Astrocyte (in vitro differentiated cells and primary cell): ENCODE measurements at regions not wholly inside any gene's neighbourhood (a gene's known extent, or its start where the extent isn't known, plus 50 kb on each side); places are given as distances from the start of the nearest gene placed in this dataset.
"Not testable (repeated sequence)": the region's sequence is repeated elsewhere in the genome, so short reads cannot be mapped to it uniquely, and the experiment has no call there.

Experiments used
- DNase-seq: peaks from one replicate; pipeline ENCODE4 v3.0.0-alpha.2; 2010; ENCODE audit warnings: low read depth
- FAIRE-seq: peaks from 2 replicates; lab custom pipeline; 2011; peaks lifted over from hg19 to GRCh38; lab: Jason Lieb, UNC
- H2AFZ ChIP-seq: 2 replicates; pipeline ENCODE4 v1.6.0; 2012; ENCODE audit warnings: low read depth, low read length, inconsistent platforms
- H3K27ac ChIP-seq: 2 replicates; pipeline ENCODE4 v1.5.1; 2011; ENCODE audit warnings: low read depth, low read length, inconsistent platforms
- H3K27me3 ChIP-seq: 2 replicates; pipeline ENCODE4 v1.6.0; 2011; ENCODE audit warnings: low read length, inconsistent platforms; ENCODE audit not compliant: insufficient read depth
- H3K36me3 ChIP-seq: 2 replicates; pipeline ENCODE4 v1.5.1; 2011; ENCODE audit warnings: low read length, inconsistent platforms; ENCODE audit not compliant: insufficient read depth
- H3K4me1 ChIP-seq: 2 replicates; pipeline ENCODE4 v1.5.1; 2011; ENCODE audit warnings: low read length, inconsistent platforms; ENCODE audit not compliant: insufficient read depth
- H3K4me2 ChIP-seq: 2 replicates; pipeline ENCODE4 v1.6.0; 2012; ENCODE audit warnings: low read length, inconsistent platforms
- H3K4me3 ChIP-seq: 2 replicates; pipeline ENCODE4 v1.5.1; 2011; ENCODE audit warnings: low read depth, mild to moderate bottlenecking, low read length, inconsistent platforms; ENCODE audit not compliant: insufficient read depth
- H3K79me2 ChIP-seq: 2 replicates; pipeline ENCODE4 v1.6.0; 2012; ENCODE audit warnings: mild to moderate bottlenecking, low read length, inconsistent platforms; ENCODE audit not compliant: insufficient read depth
- H3K9ac ChIP-seq: 2 replicates; pipeline ENCODE4 v1.6.0; 2012; ENCODE audit warnings: mild to moderate bottlenecking, low read length, inconsistent platforms
- H3K9me3 ChIP-seq: 2 replicates; pipeline ENCODE4 v1.5.1; 2012; ENCODE audit warnings: low read depth, mild to moderate bottlenecking, low read length, inconsistent platforms; ENCODE audit not compliant: insufficient read depth
- H4K20me1 ChIP-seq: 2 replicates; pipeline ENCODE4 v1.6.0; 2012; ENCODE audit warnings: low read length, inconsistent platforms; ENCODE audit not compliant: insufficient read depth
- H3K27ac Mint-ChIP-seq: one replicate; pipeline ENCODE4 v1.8.0; 2021; ENCODE audit warnings: mild to moderate bottlenecking, mixed read lengths; ENCODE audit not compliant: unreplicated experiment
- H3K27me3 Mint-ChIP-seq: one replicate; pipeline ENCODE4 v1.8.0; 2021; ENCODE audit warnings: low read depth, mixed read lengths; ENCODE audit not compliant: unreplicated experiment
- H3K36me3 Mint-ChIP-seq: one replicate; pipeline ENCODE4 v1.8.0; 2021; ENCODE audit warnings: low read depth, mixed read lengths; ENCODE audit not compliant: unreplicated experiment
- H3K4me1 Mint-ChIP-seq: one replicate; pipeline ENCODE4 v1.8.0; 2021; ENCODE audit warnings: low read depth, mixed read lengths; ENCODE audit not compliant: unreplicated experiment
- H3K4me3 Mint-ChIP-seq: one replicate; pipeline ENCODE4 v1.8.0; 2021; ENCODE audit warnings: mild to moderate bottlenecking, moderate library complexity, mixed read lengths; ENCODE audit not compliant: unreplicated experiment
- H3K9me3 Mint-ChIP-seq: one replicate; pipeline ENCODE4 v1.8.0; 2021; ENCODE audit warnings: mild to moderate bottlenecking, mixed read lengths; ENCODE audit not compliant: unreplicated experiment
- CTCF ChIP-seq: IDR thresholded peaks from 2 replicates; pipeline ENCODE4 v1.5.1; 2011; ENCODE audit warnings: low read depth, mild to moderate bottlenecking, inconsistent platforms, low read length, moderate library complexity; ENCODE audit not compliant: insufficient read depth
- EZH2 ChIP-seq: IDR thresholded peaks from 2 replicates; pipeline ENCODE4 v1.6.1; 2012; ENCODE audit warnings: mild to moderate bottlenecking, low read length, inconsistent platforms; ENCODE audit not compliant: insufficient read depth

GRCh38 chr20:53728359-53728758 lies 134.7 kb upstream of the ZNF217 start:
- Histone ChIP-seq H3K27ac (no peak overlapping the region), H3K4me1 (no peaks in the 10 kb centered on the region), H3K79me2 (no peaks in the 10 kb centered on the region), H2AFZ (no peak overlapping the region), H3K9ac (no peak overlapping the region), H3K4me2 (no peak overlapping the region), H3K27me3 (no peaks in the 10 kb centered on the region), H4K20me1 (no peaks in the 10 kb centered on the region), H3K36me3 (no peaks in the 10 kb centered on the region), H3K9me3 (no peaks in the 10 kb centered on the region), H3K4me3 (no peak overlapping the region)
- Mint-ChIP-seq H3K4me3 (no peak overlapping the region), H3K4me1 (peaks cover 3% of the 10 kb centered on the region), H3K27ac (no peak overlapping the region), H3K27me3 (no peaks in the 10 kb centered on the region), H3K36me3 (no peaks in the 10 kb centered on the region), H3K9me3 (peaks cover 3% of the 10 kb centered on the region)
- TF ChIP-seq CTCF, result no peak
- TF ChIP-seq EZH2, result no peak
- DNase-seq (no peak), FAIRE-seq (no peak)

- not testable (repeated sequence) for H3K4me1 ChIP-seq, H3K4me3 Mint-ChIP-seq, H3K79me2 ChIP-seq, FAIRE-seq, H3K9ac ChIP-seq, DNase-seq, H4K20me1 ChIP-seq, H3K9me3 ChIP-seq, H3K27me3 ChIP-seq, H3K9me3 Mint-ChIP-seq, H3K36me3 Mint-ChIP-seq, H3K36me3 ChIP-seq, H3K4me2 ChIP-seq, H3K4me1 Mint-ChIP-seq, H3K27ac Mint-ChIP-seq, H3K27me3 Mint-ChIP-seq, H2AFZ ChIP-seq, H3K4me3 ChIP-seq, H3K27ac ChIP-seq
Observed at GRCh38 chr20:53727239-53727638, 133.6 kb upstream of the ZNF217 start.

GRCh38 chr20:53725575-53725970 lies 131.9 kb upstream of the ZNF217 start:
- H3K36me3 Mint-ChIP-seq, result no peaks in the 10 kb centered on the region
- no peak for TF ChIP-seq CTCF
- TF ChIP-seq EZH2, result no peak
- DNase-seq, result no peak
- no peak for FAIRE-seq
- H3K4me1 ChIP-seq, result peaks cover 6% of the 10 kb centered on the region
- H3K4me2 ChIP-seq, result no peak overlapping the region
- no peaks in the 10 kb centered on the region for H4K20me1 ChIP-seq
- peaks cover 6% of the 10 kb centered on the region for H3K4me1 Mint-ChIP-seq
- no peaks in the 10 kb centered on the region for H3K36me3 ChIP-seq
- no peak overlapping the region for H3K27ac ChIP-seq
- H3K27me3 ChIP-seq, result no peaks in the 10 kb centered on the region
- H3K9me3 ChIP-seq, result no peaks in the 10 kb centered on the region
- no peaks in the 10 kb centered on the region for H3K27me3 Mint-ChIP-seq
- no peaks in the 10 kb centered on the region for H3K79me2 ChIP-seq
- no peak overlapping the region for H3K27ac Mint-ChIP-seq
- no peak overlapping the region for H3K9ac ChIP-seq
- H3K9me3 Mint-ChIP-seq, result no peaks in the 10 kb centered on the region
- no peak overlapping the region for H2AFZ ChIP-seq
- H3K4me3 Mint-ChIP-seq, result no peak overlapping the region
- H3K4me3 ChIP-seq, result no peak overlapping the region
